KMS-11 (cell line): ENCODE measurements at regions not wholly inside any gene's neighbourhood (a gene's known extent, or its start where the extent isn't known, plus 50 kb on each side); places are given as distances from the start of the nearest gene placed in this dataset.

Source experiments
- H2AFZ ChIP-seq: fragments of 200-600 bp; sonication (generic); 2 replicates; pipeline ENCODE4 v1.6.1; 2016; ENCODE audit warnings: antibody characterized with exemption, mixed run types, low read depth
- H3K27ac ChIP-seq: fragments of 200-600 bp; sonication (generic); 2 replicates; pipeline ENCODE4 v1.6.1; 2016; ENCODE audit warnings: mild to moderate bottlenecking, mixed run types
- H3K27me3 ChIP-seq: fragments of 200-600 bp; sonication (generic); 2 replicates; pipeline ENCODE4 v1.6.1; 2017; ENCODE audit warnings: mild to moderate bottlenecking, low read depth, mixed run types, moderate library complexity; ENCODE audit not compliant: insufficient read depth
- H3K36me3 ChIP-seq: fragments of 200-600 bp; sonication (generic); 2 replicates; pipeline ENCODE4 v1.6.1; 2017; ENCODE audit warnings: mild to moderate bottlenecking, mixed run types; ENCODE audit not compliant: insufficient read depth
- H3K4me1 ChIP-seq: fragments of 200-600 bp; sonication (generic); 2 replicates; pipeline ENCODE4 v1.6.1; 2016; ENCODE audit warnings: mild to moderate bottlenecking, low read depth, mixed run types; ENCODE audit not compliant: poor library complexity, severe bottlenecking
- H3K4me2 ChIP-seq: fragments of 200-600 bp; sonication (generic); 2 replicates; pipeline ENCODE4 v1.7.0; 2016; ENCODE audit warnings: mild to moderate bottlenecking, mixed run types
- H3K4me3 ChIP-seq: fragments of 200-600 bp; sonication (generic); IDR thresholded peaks from 2 replicates; pipeline ENCODE4 v1.6.1; 2017; ENCODE audit warnings: low read depth, low read length, mixed read lengths; ENCODE audit not compliant: insufficient read depth
- H3K79me2 ChIP-seq: fragments of 200-600 bp; sonication (generic); 2 replicates; pipeline ENCODE4 v1.6.1; 2016; ENCODE audit warnings: low read depth, mixed run types; ENCODE audit not compliant: insufficient read depth
- H3K9ac ChIP-seq: fragments of 200-600 bp; sonication (generic); 2 replicates; pipeline ENCODE4 v1.6.1; 2016; ENCODE audit warnings: mild to moderate bottlenecking, mixed run types
- H4K20me1 ChIP-seq: fragments of 200-600 bp; sonication (generic); 2 replicates; pipeline ENCODE4 v1.6.1; 2016; ENCODE audit warnings: mild to moderate bottlenecking, mixed run types; ENCODE audit not compliant: insufficient read depth
- CTCF ChIP-seq: fragments of 200-600 bp; sonication (generic); conservative IDR thresholded peaks from 2 replicates; pipeline ENCODE4 v1.6.1; 2017; ENCODE audit warnings: low read depth, mild to moderate bottlenecking, antibody characterized with exemption, low read length, moderate library complexity, mixed read lengths

- H3K79me2 ChIP-seq = no peaks in the 10 kb centered on the region
- H3K27me3 ChIP-seq = no peaks in the 10 kb centered on the region
- no peaks in the 10 kb centered on the region for H4K20me1 ChIP-seq
- H3K27ac ChIP-seq = no peak overlapping the region
- H3K36me3 ChIP-seq = no peaks in the 10 kb centered on the region
- no peak overlapping the region for H3K9ac ChIP-seq
- no peak overlapping the region for H3K4me2 ChIP-seq
- no peak overlapping the region for H2AFZ ChIP-seq
- no peak for TF ChIP-seq CTCF
- no peak overlapping the region for H3K4me3 ChIP-seq
- no peaks in the 10 kb centered on the region for H3K4me1 ChIP-seq
Measured at GRCh38 chr5:103456476-103456875, 106.1 kb downstream of the NUDT12 start.

- Histone ChIP-seq H3K27ac (no peak overlapping the region), H3K4me2 (no peak overlapping the region), H3K4me1 (no peaks in the 10 kb centered on the region), H3K79me2 (no peaks in the 10 kb centered on the region), H4K20me1 (no peaks in the 10 kb centered on the region), H3K36me3 (no peaks in the 10 kb centered on the region), H3K9ac (no peak overlapping the region), H3K27me3 (no peaks in the 10 kb centered on the region), H3K4me3 (no peak overlapping the region), H2AFZ (no peak overlapping the region)
- TF ChIP-seq CTCF = no peak
Measured at GRCh38 chr5:103455796-103456195, 106.8 kb downstream of the NUDT12 start.

GRCh38 chr5:103454770-103455169, 107.8 kb downstream of the NUDT12 start:
- Histone ChIP-seq H3K27ac (no peak overlapping the region), H3K9ac (no peak overlapping the region), H3K4me2 (no peak overlapping the region), H3K79me2 (no peaks in the 10 kb centered on the region), H3K4me1 (no peaks in the 10 kb centered on the region), H4K20me1 (no peaks in the 10 kb centered on the region), H3K4me3 (no peak overlapping the region), H3K36me3 (no peaks in the 10 kb centered on the region), H2AFZ (no peak overlapping the region), H3K27me3 (no peaks in the 10 kb centered on the region)
- TF ChIP-seq CTCF = no peak

- Histone ChIP-seq H3K4me3 (no peak overlapping the region), H3K9ac (no peak overlapping the region), H3K4me2 (no peak overlapping the region), H4K20me1 (no peaks in the 10 kb centered on the region), H3K27ac (no peak overlapping the region), H3K36me3 (no peaks in the 10 kb centered on the region), H3K79me2 (no peaks in the 10 kb centered on the region), H2AFZ (no peak overlapping the region), H3K4me1 (no peaks in the 10 kb centered on the region), H3K27me3 (no peaks in the 10 kb centered on the region)
- no peak for TF ChIP-seq CTCF
Measured at GRCh38 chr5:103452666-103453065, 109.9 kb downstream of the NUDT12 start.

GRCh38 chr5:103452089-103452488, 110.5 kb downstream of the NUDT12 start:
- Histone ChIP-seq H3K27ac (no peak overlapping the region), H3K36me3 (no peaks in the 10 kb centered on the region), H3K4me3 (no peak overlapping the region), H3K79me2 (no peaks in the 10 kb centered on the region), H3K4me2 (no peak overlapping the region), H3K9ac (no peak overlapping the region), H3K4me1 (no peaks in the 10 kb centered on the region), H4K20me1 (no peaks in the 10 kb centered on the region), H2AFZ (no peak overlapping the region), H3K27me3 (no peaks in the 10 kb centered on the region)
- no peak for TF ChIP-seq CTCF
